ENCODE measurements at regions not wholly inside any gene's neighbourhood (a gene's known extent, or its start where the extent isn't known, plus 50 kb on each side); places are given as distances from the start of the nearest gene placed in this dataset.

DNA sequence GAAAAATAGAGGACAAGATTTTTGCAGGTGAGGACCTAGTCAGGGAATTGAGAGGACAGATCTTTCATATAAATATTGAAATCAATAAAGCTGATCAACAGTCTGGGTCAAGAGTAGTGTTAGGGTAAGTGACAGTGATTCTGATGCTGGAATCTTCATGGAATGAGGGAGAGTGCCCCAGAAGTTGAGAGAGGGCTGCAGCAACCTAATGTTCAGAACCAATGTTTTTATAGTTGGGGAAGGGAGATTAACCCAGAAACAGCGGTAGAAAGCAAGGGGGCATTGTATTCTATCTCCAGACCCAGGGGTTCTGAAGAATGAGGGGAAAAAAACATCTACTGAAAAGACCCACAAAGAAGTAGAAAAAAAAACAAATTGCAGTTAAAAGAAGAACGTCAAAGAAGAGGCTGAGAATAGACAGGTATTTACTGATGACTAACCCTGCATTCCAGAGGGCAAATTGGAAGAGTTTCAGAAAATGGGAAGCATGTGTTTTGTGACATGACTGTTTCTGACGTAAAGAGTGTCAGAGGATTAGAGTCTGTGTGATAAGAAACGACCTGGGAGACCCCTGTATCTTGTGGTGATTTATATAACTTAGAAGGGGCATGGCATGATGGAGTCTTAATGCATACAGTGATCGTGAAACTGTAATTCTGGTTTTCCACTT, 819.6 kb upstream of the EPHA5 start:
- no peak for FAIRE-seq
- no peaks in the 10 kb centered on the region for H4K20me1 ChIP-seq (ENCODE audit: insufficient read depth, low read length)
- POLR2A ChIA-PET = no interaction called here
- H3K4me2 ChIP-seq (ENCODE audit: low read depth, low read length) = no peak overlapping the region
- WGBS (ENCODE audit: low lambda C conversion rate) = under 1% methylated on average over 5 of the region's 5 CpGs
- no peak overlapping the region for H3K27ac ChIP-seq (ENCODE audit: extremely low read length, insufficient read depth, low read length)
- H3K36me3 ChIP-seq (replicated peaks in 1 of 2; ENCODE audit: control insufficient read depth in 1 of 2, insufficient read depth in 2 of 2, low read length in 2 of 2) = no peaks in the 10 kb centered on the region
- no peak for DNase-seq (ENCODE audit: low spot score)
- H3K4me1 ChIP-seq (ENCODE audit: insufficient read depth, low read length) = no peaks in the 10 kb centered on the region
- CTCF ChIA-PET (ENCODE audit: low intra/inter-chr PET ratio, low total read pairs) = no interaction called here
- no peaks in the 10 kb centered on the region for H3K27me3 ChIP-seq (ENCODE audit: control insufficient read depth in 1 of 2, insufficient read depth in 2 of 2, low read length in 2 of 2)
- intact Hi-C loops (cut with micrococcal nuclease; ENCODE audit: unreplicated experiment) = no loop called here
- H3K9ac ChIP-seq (ENCODE audit: insufficient read depth, low read depth, low read length) = no peak overlapping the region
- no peak for ATAC-seq
- H2AFZ ChIP-seq (ENCODE audit: low read length) = no peak overlapping the region
- in situ Hi-C loops (cut with HindIII; ENCODE audit: extremely low pct_ligation_motif_present, low pct_unique_long_range_greater_than_20kb) = no loop called here
- BruUV-seq (replicated peaks) = no TSS peak
- no peaks in the 10 kb centered on the region for H3K79me2 ChIP-seq (ENCODE audit: insufficient read depth, low read length)
- H3K4me3 ChIP-seq (replicated peaks in 1 of 3; ENCODE audit: insufficient read depth in 1 of 3, low read depth in 2 of 3, low read length in 3 of 3) = no peak overlapping the region
- TF ChIP-seq NR2F2 (IDR thresholded peaks at IDR 0.05; ENCODE audit: borderline replicate concordance, low read depth) (no peak), ZNF232 (CRISPR knock-in tag; IDR thresholded peaks at IDR 0.05; ENCODE audit: borderline replicate concordance) (no peak), TSC22D2 (CRISPR knock-in tag; IDR thresholded peaks at IDR 0.05; ENCODE audit: borderline replicate concordance) (no peak), FIP1L1 (IDR thresholded peaks at IDR 0.05; ENCODE audit: borderline replicate concordance, insufficient read depth, low read depth, low read length) (no peak), PTBP1 (IDR thresholded peaks at IDR 0.05; ENCODE audit: low read depth, low read length, poor library complexity, severe bottlenecking) (no peak), RBM39 (IDR thresholded peaks at IDR 0.05; ENCODE audit: low read depth, low read length, poor library complexity, severe bottlenecking) (no peak), ZC3H13 (CRISPR knock-in tag; IDR thresholded peaks at IDR 0.05) (no peak), CC2D1A (CRISPR knock-in tag; IDR thresholded peaks at IDR 0.05) (no peak), POGZ (CRISPR knock-in tag; IDR thresholded peaks at IDR 0.05) (no peak), ZNF558 (CRISPR knock-in tag; IDR thresholded peaks at IDR 0.05; ENCODE audit: borderline replicate concordance) (no peak), ADNP (CRISPR knock-in tag; IDR thresholded peaks at IDR 0.05) (no peak), HDAC1 (CRISPR knock-in tag; IDR thresholded peaks at IDR 0.05) (no peak), SP4 (CRISPR knock-in tag; IDR thresholded peaks at IDR 0.05) (no peak)
- TF ChIP-seq, protein P1, sequence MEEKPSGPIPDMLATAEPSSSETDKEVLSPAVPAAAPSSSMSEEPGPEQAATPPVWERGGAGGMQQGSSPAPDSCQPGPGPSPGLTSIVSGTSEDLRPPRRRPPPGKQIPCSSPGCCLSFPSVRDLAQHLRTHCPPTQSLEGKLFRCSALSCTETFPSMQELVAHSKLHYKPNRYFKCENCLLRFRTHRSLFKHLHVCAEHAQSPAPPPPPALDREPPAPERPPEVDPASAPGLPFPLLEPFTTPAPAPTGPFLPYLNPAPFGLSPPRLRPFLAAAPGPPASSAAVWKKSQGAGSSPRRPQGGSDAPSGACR (CRISPR knock-in tag; IDR thresholded peaks at IDR 0.05) = no peak
- TF ChIP-seq, protein P2, sequence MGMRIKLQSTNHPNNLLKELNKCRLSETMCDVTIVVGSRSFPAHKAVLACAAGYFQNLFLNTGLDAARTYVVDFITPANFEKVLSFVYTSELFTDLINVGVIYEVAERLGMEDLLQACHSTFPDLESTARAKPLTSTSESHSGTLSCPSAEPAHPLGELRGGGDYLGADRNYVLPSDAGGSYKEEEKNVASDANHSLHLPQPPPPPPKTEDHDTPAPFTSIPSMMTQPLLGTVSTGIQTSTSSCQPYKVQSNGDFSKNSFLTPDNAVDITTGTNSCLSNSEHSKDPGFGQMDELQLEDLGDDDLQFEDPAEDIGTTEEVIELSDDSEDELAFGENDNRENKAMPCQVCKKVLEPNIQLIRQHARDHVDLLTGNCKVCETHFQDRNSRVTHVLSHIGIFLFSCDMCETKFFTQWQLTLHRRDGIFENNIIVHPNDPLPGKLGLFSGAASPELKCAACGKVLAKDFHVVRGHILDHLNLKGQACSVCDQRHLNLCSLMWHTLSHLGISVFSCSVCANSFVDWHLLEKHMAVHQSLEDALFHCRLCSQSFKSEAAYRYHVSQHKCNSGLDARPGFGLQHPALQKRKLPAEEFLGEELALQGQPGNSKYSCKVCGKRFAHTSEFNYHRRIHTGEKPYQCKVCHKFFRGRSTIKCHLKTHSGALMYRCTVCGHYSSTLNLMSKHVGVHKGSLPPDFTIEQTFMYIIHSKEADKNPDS (CRISPR knock-in tag; IDR thresholded peaks at IDR 0.05) = no peak
- TF ChIP-seq, protein P3, sequence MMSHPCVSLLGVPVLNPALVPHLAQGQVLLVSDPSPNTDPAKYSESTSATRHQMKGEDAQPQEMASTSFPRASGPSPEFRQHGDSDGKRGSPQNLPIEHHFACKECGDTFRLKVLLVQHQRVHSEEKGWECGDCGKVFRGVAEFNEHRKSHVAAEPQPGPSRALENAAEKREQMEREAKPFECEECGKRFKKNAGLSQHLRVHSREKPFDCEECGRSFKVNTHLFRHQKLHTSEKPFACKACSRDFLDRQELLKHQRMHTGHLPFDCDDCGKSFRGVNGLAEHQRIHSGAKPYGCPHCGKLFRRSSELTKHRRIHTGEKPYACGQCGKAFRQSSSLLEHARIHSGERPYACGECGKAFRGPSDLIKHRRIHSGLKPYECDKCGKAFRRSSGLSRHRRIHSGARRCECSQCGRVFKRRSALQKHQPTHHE (CRISPR knock-in tag; IDR thresholded peaks at IDR 0.05; ENCODE audit: borderline replicate concordance) = no peak
- H3K9me3 ChIP-seq (ENCODE audit: low read length) = no peaks in the 10 kb centered on the region

Measured in HepG2 (cell line).